ENCODE measurements at regions not wholly inside any gene's neighbourhood (a gene's known extent, or its start where the extent isn't known, plus 50 kb on each side); places are given as distances from the start of the nearest gene placed in this dataset.

- no peak for TF ChIP-seq CTCF (IDR thresholded peaks at IDR 0.05)
- no peak for TF ChIP-seq POLR2A (IDR thresholded peaks at IDR 0.05)
- no peak for TF ChIP-seq POLR2AphosphoS5 (IDR thresholded peaks at IDR 0.05)
Observed at GRCh38 chr12:126741536-126742240, 1525.3 kb upstream of the TMEM132C start.

All from prostate gland (tissue), 2 donors.